CD4-positive, alpha-beta T cell treated with Interleukin-4 for 1 hour (primary cell): ENCODE measurements at regions not wholly inside any gene's neighbourhood (a gene's known extent, or its start where the extent isn't known, plus 50 kb on each side); places are given as distances from the start of the nearest gene placed in this dataset.

ENCODE experiments used
- DNase-seq, 2 donors: peaks; one replicate each; pipeline ENCODE4 v3.0.0-alpha.2; 2020 to 2022

- DNase-seq = no peak
Observed at GRCh38 chr9:26371236-26371635, 521.4 kb downstream of the CAAP1 start.

GRCh38 chr9:26369093-26369492, 523.5 kb downstream of the CAAP1 start:
- no peak for DNase-seq

GRCh38 chr9:26368241-26368640, 524.4 kb downstream of the CAAP1 start:
- no peak for DNase-seq

- DNase-seq = no peak
Observed at GRCh38 chr9:26361010-26361409, 531.6 kb downstream of the CAAP1 start.

GRCh38 chr9:26358836-26359235, 533.8 kb downstream of the CAAP1 start:
- no peak for DNase-seq

- no peak for DNase-seq
Observed at GRCh38 chr9:26357803-26358344, 534.7 kb downstream of the CAAP1 start.

GRCh38 chr9:26356491-26356890, 536.1 kb downstream of the CAAP1 start:
- no peak for DNase-seq

GRCh38 chr9:26346942-26347477, 545.6 kb downstream of the CAAP1 start:
- DNase-seq = no peak

- DNase-seq = no peak
Observed at GRCh38 chr9:26341545-26341944, 551.1 kb downstream of the CAAP1 start.

GRCh38 chr9:26339796-26340195, 552.8 kb downstream of the CAAP1 start:
- no peak for DNase-seq

GRCh38 chr9:26335116-26335515, 557.5 kb downstream of the CAAP1 start:
- DNase-seq = no peak

- no peak for DNase-seq
Observed at GRCh38 chr9:26334706-26335105, 557.9 kb downstream of the CAAP1 start.

- no peak for DNase-seq
Observed at GRCh38 chr9:26331223-26331622, 561.4 kb downstream of the CAAP1 start.

- DNase-seq = no peak
Observed at GRCh38 chr9:26329974-26330373, 562.6 kb downstream of the CAAP1 start.

GRCh38 chr9:26326563-26326962, 566.0 kb downstream of the CAAP1 start:
- no peak for DNase-seq

- DNase-seq = no peak
Observed at GRCh38 chr9:26325444-26325829, 567.2 kb downstream of the CAAP1 start.

GRCh38 chr9:26324786-26325443, 567.7 kb downstream of the CAAP1 start:
- DNase-seq = no peak

- DNase-seq = no peak
Observed at GRCh38 chr9:26321935-26322334, 570.7 kb downstream of the CAAP1 start.

- DNase-seq = no peak
Observed at GRCh38 chr9:26319859-26320258, 572.7 kb downstream of the CAAP1 start.

GRCh38 chr9:26313108-26313507, 579.5 kb downstream of the CAAP1 start:
- DNase-seq = no peak

GRCh38 chr9:26311463-26311995, 581.1 kb downstream of the CAAP1 start:
- no peak for DNase-seq

- DNase-seq = no peak
Observed at GRCh38 chr9:26310294-26310693, 582.3 kb downstream of the CAAP1 start.

- no peak for DNase-seq
Observed at GRCh38 chr9:26308328-26308727, 584.3 kb downstream of the CAAP1 start.

GRCh38 chr9:26301659-26302058, 590.9 kb downstream of the CAAP1 start:
- no peak for DNase-seq

GRCh38 chr9:26301046-26301445, 591.6 kb downstream of the CAAP1 start:
- DNase-seq = no peak
